Tibial nerve (tissue), 4 donors: ENCODE measurements at regions not wholly inside any gene's neighbourhood (a gene's known extent, or its start where the extent isn't known, plus 50 kb on each side); places are given as distances from the start of the nearest gene placed in this dataset.

Experiments
- EP300 ChIP-seq, 2 donors: sonication (generic); formaldehyde crosslinking; IDR thresholded peaks; one replicate each; pipeline ENCODE4 v1.6.1; 2017; ENCODE audit warnings: antibody characterized with exemption in 2 of 2, mild to moderate bottlenecking in 1 of 2
- TF ChIP-seq, protein P1 (sequence below), 5 experiments: fragments of 200-600 bp in 3 of 5; fragments of 450-650 bp in 2 of 5; sonication (generic) in 3 of 5; IDR thresholded peaks; one replicate each; pipeline ENCODE4 v1.5.1; 2016 to 2019; ENCODE audit warnings: antibody characterized with exemption in 5 of 5, mild to moderate bottlenecking in 3 of 5, moderate library complexity in 2 of 5

DNA sequence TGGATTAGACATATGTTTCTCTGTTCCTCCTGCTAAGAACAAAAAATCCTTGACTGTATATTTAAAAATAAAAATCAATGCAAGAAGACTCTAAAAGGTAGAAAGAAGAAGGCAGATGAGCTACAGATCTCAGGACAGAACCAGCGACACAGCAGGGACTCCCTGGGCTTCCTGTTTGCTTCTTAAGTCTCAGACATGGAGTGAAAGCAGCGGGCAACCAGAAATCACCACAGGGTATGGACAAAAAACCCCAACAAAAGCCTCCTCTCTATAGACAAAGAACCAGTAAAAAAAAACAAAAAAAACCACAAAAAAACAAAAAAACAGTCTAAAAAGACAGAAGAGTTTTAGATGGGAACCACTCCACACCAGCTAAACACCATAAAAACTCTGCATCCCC, 971.0 kb upstream of the GYPC start:
- TF ChIP-seq, protein P1, sequence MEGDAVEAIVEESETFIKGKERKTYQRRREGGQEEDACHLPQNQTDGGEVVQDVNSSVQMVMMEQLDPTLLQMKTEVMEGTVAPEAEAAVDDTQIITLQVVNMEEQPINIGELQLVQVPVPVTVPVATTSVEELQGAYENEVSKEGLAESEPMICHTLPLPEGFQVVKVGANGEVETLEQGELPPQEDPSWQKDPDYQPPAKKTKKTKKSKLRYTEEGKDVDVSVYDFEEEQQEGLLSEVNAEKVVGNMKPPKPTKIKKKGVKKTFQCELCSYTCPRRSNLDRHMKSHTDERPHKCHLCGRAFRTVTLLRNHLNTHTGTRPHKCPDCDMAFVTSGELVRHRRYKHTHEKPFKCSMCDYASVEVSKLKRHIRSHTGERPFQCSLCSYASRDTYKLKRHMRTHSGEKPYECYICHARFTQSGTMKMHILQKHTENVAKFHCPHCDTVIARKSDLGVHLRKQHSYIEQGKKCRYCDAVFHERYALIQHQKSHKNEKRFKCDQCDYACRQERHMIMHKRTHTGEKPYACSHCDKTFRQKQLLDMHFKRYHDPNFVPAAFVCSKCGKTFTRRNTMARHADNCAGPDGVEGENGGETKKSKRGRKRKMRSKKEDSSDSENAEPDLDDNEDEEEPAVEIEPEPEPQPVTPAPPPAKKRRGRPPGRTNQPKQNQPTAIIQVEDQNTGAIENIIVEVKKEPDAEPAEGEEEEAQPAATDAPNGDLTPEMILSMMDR (IDR thresholded peaks at IDR 0.05): no peak
- no peak for TF ChIP-seq EP300 (IDR thresholded peaks at IDR 0.05)
